Gastrocnemius medialis (tissue), 4 donors: ENCODE measurements at regions not wholly inside any gene's neighbourhood (a gene's known extent, or its start where the extent isn't known, plus 50 kb on each side); places are given as distances from the start of the nearest gene placed in this dataset.
"Not testable (repeated sequence)": the region's sequence is repeated elsewhere in the genome, so short reads cannot be mapped to it uniquely, and the experiment has no call there.

ENCODE experiments used
- CTCF ChIP-seq, 5 experiments: fragments of 450-650 bp in 3 of 5; fragments of 200-600 bp in 2 of 5; sonication (generic) in 2 of 5; IDR thresholded peaks in 4 of 5; conservative IDR thresholded peaks in 1 of 5; 1 replicate in 4 of 5; 2 replicates in 1 of 5; pipeline ENCODE4 v1.5.1; 2016 to 2019; ENCODE audit warnings: antibody characterized with exemption in 5 of 5, mild to moderate bottlenecking in 3 of 5, moderate library complexity in 3 of 5
- POLR2A ChIP-seq, 2 donors: fragments of 450-650 bp; IDR thresholded peaks; one replicate each; pipeline ENCODE4 v1.6.1; 2017; ENCODE audit warnings: antibody characterized with exemption in 2 of 2, mild to moderate bottlenecking in 2 of 2, moderate library complexity in 2 of 2

GRCh38 chr14:105668471-105669230, 142.3 kb downstream of the TMEM121 start:
- TF ChIP-seq CTCF (IDR thresholded peaks at IDR 0.05 in 4 of 5, conservative IDR thresholded peaks at IDR 0.05 in 1 of 5); POLR2A (IDR thresholded peaks at IDR 0.05): not testable (repeated sequence)
